GM18517 (cell line): ENCODE measurements at regions not wholly inside any gene's neighbourhood (a gene's known extent, or its start where the extent isn't known, plus 50 kb on each side); places are given as distances from the start of the nearest gene placed in this dataset.

Experiments used
- ATAC-seq: cut with Tn5 transposase; IDR thresholded peaks from one replicate; pipeline ENCODE4 v1.9.1; 2021; ENCODE audit warnings: mild to moderate bottlenecking, moderate library complexity; ENCODE audit not compliant: unreplicated experiment

DNA sequence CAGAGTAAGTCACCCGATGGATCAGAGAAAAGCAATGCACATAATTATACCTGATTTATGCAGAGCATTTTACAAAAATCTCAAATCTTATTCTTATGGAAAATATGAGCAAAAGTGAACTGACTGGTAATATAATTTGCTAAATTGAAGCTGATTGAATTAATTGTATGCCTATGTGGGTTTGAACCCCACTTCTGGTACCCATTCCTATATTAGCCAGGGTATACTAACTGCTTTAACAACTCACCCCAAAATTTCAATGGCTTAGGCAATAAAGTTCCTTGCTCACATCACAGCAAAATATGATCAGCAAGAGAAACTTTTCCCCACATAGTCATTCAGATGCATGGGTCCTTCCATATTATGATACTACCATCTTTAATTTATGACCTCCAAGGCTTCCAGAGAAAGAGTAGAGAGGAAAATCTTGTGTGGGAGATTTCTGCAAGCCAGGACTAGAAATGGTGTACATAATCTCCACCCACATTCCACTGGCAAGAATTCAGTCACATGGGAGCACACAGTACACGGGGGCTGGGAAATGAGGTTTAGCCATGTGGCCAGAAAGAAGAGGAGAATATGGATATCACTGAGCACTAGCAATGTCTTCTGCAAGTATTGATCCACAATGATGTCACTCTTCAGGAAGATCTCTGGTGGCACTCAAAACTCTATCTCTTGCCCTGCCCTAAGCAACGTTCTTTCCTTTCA, 640.7 kb downstream of the BCOR start:
- no peak for ATAC-seq

DNA sequence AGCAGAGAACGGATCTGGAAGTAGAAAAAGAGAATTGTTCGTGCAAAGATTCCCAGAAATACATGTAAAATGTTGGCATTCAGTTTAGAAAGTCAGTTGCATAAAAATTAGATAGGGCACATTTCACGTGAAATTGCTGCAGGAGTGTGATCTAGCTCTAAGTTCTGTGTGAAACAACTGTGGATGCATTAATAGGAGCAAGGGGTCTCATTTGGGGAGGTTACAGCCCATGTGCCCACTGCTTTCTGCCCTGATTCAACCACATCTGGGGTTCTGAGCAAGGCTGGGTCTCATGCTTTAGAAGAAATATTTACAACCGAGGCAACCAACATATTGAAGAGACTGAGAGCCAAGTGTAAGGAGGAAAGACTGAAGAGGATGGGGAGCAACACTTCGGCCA, 639.0 kb downstream of the BCOR start:
- ATAC-seq = no peak

DNA sequence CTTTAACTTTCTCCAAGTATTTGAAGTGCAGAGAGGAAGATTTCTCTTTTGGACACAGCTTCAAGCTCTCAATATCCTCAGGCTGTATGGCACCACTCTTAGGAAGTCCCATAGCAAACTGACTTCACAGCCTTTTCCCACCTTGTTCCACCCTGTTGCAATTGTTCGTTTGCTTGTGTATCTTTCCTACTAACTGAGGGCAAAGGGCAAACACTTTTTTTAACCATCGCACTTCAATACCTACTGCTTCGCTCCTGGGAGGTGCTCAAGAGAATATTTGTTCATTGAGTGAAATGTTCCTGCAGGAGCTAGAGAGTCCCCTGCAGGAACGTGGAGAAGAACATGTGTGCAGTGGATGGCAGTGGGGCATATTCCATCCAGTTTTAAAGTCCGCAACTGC, 638.6 kb downstream of the BCOR start:
- ATAC-seq = no peak

GRCh38 chrX:39459952-39460351, 637.8 kb downstream of the BCOR start:
- no peak for ATAC-seq

DNA sequence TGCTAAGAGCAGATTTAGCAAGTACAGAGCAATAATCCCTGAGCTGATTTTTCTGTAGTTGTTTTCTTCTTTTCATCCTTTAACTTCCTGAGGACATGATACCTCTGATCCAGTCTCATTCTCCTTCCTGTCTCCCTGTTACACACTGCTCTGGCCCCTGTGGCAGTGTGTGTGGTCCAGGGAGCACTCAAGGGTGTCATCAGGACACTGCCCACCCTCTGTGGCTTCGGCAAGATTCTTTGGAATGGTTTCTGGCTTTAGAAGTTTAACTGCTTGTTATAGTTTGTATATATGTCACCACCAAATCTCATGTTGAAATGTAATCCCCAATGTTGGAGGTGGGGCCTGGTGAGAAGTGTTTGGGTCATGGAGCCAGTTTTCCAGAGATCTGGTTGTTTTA, 637.3 kb downstream of the BCOR start:
- no peak for ATAC-seq

DNA sequence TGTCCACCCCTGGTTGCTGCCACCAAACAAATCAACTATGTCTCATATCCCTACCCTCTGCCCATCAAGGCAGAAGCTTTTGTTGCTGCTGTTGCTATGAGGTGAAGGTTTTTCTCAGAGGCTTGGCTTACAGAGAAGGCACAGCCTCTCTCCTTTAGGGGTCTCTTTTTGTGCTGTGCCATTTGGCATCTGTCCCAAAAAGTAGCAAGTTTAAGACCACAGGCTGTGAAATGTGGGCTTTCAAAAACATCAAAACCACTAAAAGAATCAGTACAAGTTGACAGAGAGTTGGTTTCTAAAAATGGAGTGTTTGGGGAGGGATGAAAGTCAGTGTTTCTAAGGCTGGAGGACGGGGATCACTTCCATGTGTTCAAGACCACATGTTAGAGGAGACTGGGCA, 634.9 kb downstream of the BCOR start:
- no peak for ATAC-seq

- ATAC-seq = no peak
Observed at GRCh38 chrX:39464253-39464652, 633.5 kb downstream of the BCOR start.

DNA sequence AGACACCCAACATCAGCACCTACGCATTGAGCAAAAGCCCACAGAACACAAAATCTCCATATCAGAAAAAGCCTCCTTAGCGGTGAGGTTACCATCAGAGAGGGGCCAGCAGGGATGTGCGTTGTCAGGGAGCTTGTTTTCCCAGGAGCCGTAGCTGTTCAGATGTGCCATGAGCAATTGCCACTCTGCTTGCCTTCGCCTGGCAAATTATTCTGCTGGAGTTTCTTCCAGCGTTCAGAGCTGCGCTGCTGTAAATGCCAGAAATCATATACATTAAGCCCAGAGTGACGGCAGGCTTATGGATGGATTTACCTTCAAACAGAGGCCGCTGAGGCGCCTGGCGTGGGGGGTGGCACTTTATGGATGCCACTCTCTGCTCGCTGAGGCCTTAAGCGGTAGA, 632.3 kb downstream of the BCOR start:
- no peak for ATAC-seq

- no peak for ATAC-seq
Observed at GRCh38 chrX:39465906-39466305, 631.9 kb downstream of the BCOR start.

DNA sequence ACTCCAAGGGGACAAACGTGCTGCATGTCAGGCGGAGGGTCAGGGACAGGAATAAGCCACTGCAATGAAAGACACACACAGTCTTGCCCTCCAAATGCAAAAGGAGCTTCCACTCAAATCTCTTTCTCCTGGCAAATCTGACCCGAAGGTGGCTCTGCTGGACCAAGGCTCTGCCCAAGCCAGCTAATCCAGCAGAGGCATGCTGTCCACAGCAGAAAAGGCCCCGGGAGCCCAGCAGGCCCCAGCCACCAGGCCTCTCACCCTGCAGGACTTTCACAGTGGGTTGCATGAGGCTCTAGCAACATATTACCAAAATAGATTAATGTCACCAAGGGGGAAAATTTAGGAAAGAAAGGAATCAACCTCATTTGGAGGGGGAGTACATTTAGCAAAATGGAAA, 628.6 kb downstream of the BCOR start:
- ATAC-seq = no peak

DNA sequence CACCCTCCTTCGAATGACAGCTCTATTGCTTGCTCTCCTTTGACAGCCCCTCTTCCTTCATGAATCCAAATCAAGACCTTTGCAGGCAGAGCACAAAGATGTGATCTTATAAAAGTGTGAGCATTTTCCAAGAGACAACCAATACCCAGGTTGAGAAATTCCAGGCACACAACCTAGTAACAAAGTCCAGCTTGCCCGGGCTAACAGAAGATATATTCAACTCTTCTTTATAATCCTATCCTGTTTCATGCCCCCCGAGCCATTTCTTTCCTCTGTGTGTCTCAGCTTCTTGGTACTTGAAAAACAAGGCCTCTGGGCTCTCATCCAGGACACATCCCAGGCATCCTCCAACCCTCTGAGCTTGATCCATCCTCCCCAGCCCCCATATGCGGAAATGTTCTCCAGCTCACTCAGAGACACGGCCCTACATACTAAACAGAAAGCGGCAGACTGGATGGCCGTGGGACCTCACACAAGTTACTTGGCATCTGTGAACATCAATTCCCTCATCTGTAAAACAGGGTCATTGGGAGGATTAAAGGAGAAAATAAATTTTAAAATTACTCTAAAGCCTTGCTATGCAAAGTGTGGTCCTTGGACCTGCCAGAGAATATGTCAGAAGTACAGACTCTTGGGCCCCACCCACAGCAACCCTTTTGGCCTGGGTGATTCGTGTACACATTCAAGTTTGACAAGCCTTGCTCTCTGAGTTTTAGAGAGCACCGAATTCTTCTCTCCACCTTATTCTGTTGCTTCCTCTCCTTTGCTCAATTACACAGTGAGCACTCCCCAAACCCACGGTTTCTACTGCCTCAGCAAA, 627.0 kb downstream of the BCOR start:
- ATAC-seq = no peak

- ATAC-seq = no peak
Observed at GRCh38 chrX:39472161-39472560, 625.6 kb downstream of the BCOR start.

- ATAC-seq = no peak
Observed at GRCh38 chrX:39473812-39474211, 623.9 kb downstream of the BCOR start.

DNA sequence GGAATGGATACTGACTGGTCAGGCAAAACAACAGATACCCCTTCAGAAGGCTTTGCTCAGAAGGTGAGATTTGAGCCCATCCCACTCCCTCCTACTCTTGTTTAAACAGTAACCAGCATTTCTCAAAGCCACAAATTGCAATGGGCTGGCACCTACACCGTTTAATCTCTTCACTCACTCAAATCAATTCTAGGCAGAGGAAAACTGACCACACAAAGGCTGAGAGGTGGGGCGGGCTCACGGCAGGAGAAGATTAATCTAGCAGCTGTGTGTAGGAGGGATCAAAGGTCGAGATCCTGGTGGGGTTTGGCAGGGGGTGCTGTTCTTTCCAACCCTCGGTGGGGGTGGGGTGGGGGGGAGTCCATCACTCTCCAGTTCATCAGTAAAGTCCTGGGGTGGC, 622.4 kb downstream of the BCOR start:
- no peak for ATAC-seq

DNA sequence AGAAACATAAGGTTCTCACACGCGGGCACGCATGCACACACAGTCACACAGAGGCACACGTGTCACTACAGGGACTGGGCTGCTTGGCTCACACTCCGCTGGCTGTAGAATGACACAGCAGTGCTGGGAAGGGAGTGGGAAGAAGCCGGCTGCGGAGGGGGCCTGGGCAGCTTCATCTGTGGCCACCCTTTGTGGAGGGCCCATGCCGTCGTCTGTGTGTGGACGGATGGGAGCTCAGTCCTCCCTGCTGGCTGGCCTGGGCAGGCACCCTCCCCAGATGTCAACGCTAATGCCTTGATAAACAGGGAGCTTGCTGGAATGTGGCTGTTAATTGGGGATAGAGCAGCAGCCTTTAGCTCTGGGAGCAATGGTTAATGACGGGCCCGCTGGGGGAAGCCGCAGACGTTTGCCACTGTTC, 621.1 kb downstream of the BCOR start:
- no peak for ATAC-seq

- no peak for ATAC-seq
Observed at GRCh38 chrX:39477031-39477761, 620.6 kb downstream of the BCOR start.

DNA sequence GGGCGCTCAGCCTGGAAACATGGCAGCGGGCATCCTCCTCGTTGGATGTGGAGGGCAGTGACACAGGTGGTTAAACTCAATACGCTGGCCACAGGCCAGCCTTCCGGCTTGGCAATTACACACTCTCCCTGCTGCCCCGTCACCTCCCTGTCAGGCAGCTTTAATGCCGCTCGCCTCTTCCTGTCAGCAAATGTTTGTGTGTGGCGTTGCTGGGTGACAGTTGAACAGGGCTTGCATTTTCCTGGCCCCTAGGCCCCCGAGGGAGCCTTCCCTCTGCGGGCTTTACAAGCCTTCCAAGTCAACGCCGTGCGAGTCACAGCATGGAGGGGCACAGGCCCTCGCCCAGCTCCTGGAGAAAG, 620.0 kb downstream of the BCOR start:
- ATAC-seq = no peak

DNA sequence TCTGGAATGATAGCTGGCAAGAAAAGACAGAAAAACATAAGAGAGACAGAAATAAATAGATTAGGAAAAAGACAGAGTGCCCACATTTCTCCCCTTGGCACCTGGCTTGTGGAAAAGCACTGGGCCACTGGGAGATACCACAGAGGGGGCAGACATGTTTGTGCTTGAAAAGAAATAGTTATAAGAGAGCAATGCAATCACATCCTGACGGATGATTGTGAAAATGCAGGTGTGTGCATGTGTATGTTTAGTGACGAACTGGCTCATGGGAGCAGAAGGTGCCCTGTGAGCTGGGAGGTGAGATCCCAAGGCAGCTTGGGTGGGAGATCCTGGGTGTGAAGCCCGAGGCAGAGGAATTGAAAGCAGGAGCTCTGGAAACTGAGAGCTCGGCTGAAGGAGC, 617.9 kb downstream of the BCOR start:
- ATAC-seq = no peak

DNA sequence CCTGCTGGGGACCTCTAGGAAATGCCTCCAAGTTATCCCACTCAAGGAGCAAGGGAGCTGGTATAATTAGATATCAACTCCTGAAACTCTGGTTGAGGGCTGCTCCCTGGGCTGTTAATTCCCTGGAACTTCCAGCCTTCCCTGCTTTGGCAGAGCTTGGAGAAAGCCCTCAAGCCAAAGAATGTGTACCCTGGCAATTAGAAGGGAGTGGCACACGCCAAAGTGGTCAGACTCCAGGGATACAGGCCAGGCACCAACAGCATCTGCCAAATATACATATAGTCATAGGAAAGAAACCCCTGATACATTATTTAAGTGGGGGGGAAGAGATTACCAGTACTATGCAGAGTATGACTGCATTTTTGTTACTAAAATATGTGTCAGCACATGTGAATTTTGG, 616.8 kb downstream of the BCOR start:
- ATAC-seq = no peak

DNA sequence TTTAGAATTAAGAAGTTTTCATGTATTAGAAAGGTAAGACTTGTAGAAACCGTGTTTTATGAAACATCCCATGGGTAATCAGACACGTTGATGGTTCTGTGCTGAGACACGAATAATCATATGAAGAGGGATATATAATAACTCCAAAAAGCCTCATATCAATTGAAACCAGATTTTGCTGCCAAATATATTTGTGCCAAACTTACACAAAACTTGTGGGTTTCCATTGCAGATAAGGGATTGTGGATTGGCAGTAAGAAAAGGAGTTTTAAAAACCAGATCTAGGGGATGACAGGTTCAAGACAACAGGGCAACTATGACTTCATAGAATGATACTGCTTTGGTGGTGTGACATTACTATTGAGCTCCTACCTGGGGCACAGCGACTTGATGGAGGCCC, 616.1 kb downstream of the BCOR start:
- ATAC-seq = no peak

DNA sequence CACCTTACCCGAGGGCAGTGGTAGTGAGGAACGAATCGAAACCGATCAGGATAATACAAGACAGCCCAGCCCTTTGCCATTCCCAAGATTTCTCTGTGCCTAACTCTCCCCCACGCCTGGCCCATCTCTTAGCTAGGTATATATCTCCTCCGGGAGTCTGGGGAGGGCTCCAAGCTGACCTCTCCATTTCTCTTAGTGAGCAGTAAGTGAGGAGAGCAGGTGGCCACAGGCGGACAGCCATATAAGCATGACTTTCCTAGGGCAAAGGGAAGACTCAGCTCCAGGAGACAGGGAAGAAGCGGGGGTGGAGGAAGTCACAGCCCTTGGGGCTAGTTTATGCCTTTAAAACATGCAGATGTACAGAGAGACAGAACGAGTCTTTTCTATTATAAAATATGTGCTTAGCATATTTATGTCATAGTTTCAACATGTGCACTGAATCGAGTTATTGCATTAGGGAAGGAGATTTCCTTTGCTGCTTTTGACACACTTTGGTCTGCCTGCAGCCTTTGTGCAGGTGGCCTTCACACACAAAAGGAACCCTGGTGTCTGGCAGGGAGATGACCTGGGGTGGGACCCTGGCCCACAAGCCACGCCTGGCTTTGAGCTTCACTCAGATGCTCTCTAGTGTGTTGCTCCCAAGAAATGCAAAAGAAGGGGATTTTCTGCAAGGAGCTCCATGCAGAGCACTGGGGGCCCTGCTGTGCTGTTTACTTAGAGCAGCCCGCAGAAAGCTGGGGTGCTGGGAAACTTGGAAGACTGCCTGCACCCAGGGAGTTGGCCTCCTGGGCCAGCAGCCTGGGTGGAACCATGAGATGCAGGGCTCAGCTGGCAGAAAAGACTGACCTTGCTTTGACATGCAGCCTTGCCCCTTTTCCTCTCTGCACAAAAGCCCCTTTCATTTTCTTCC, 613.3 kb downstream of the BCOR start:
- no peak for ATAC-seq
